ENCODE measurements at regions not wholly inside any gene's neighbourhood (a gene's known extent, or its start where the extent isn't known, plus 50 kb on each side); places are given as distances from the start of the nearest gene placed in this dataset.

GRCh38 chr15:89406218-89406939 lies 71.8 kb upstream of the POLG start:
- Mint-ChIP-seq H3K4me1 (peaks cover 34% of the 10 kb centered on the region), H3K4me3 (no peak overlapping the region; the same call in 2 of the 3 replicates), H3K27me3 (ENCODE audit: insufficient read depth, low read depth, poor library complexity) (peaks cover 100% of the 10 kb centered on the region), H3K27ac (no peak overlapping the region), H3K36me3 (ENCODE audit: low read depth) (no peaks in the 10 kb centered on the region; the same call in 2 of the 3 replicates), H3K9me3 (peaks cover 4% of the 10 kb centered on the region; the same call in 1 of the 3 replicates)
- ATAC-seq: no peak
- H3K4me3 ChIP-seq: peak overlapping the region; percentile 45
- no peak for TF ChIP-seq REST (IDR thresholded peaks at IDR 0.05; ENCODE audit: unreplicated experiment)
- TF ChIP-seq STAT1 (IDR thresholded peaks at IDR 0.05; ENCODE audit: unreplicated experiment): no peak
- no peak for TF ChIP-seq CREB1 (CRISPR knock-in tag; IDR thresholded peaks at IDR 0.05; ENCODE audit: low read depth)
- no peak for TF ChIP-seq JUNB (IDR thresholded peaks at IDR 0.05; ENCODE audit: unreplicated experiment)
- TF ChIP-seq ZNF331 (CRISPR knock-in tag; IDR thresholded peaks at IDR 0.05; ENCODE audit: low read depth): no peak
- peak; percentile 93 for TF ChIP-seq EZH2phosphoT487 (IDR thresholded peaks at IDR 0.05; ENCODE audit: unreplicated experiment)
- TF ChIP-seq, protein P1, sequence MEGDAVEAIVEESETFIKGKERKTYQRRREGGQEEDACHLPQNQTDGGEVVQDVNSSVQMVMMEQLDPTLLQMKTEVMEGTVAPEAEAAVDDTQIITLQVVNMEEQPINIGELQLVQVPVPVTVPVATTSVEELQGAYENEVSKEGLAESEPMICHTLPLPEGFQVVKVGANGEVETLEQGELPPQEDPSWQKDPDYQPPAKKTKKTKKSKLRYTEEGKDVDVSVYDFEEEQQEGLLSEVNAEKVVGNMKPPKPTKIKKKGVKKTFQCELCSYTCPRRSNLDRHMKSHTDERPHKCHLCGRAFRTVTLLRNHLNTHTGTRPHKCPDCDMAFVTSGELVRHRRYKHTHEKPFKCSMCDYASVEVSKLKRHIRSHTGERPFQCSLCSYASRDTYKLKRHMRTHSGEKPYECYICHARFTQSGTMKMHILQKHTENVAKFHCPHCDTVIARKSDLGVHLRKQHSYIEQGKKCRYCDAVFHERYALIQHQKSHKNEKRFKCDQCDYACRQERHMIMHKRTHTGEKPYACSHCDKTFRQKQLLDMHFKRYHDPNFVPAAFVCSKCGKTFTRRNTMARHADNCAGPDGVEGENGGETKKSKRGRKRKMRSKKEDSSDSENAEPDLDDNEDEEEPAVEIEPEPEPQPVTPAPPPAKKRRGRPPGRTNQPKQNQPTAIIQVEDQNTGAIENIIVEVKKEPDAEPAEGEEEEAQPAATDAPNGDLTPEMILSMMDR (conservative IDR thresholded peaks at IDR 0.05; ENCODE audit: low read depth in 2 of 2): no peak
- no peak for TF ChIP-seq NANOG (IDR thresholded peaks at IDR 0.05; ENCODE audit: borderline replicate concordance)
- peak; percentile 95 for TF ChIP-seq EZH2 (IDR thresholded peaks at IDR 0.05; ENCODE audit: low read depth, unreplicated experiment)
- H2AFZ ChIP-seq: no peak overlapping the region
- H3K4me2 ChIP-seq: peak overlapping the region; percentile 74
- H3F3A ChIP-seq (replicated peaks; ENCODE audit: low read depth): peaks cover 33% of the 10 kb centered on the region
- no peaks in the 10 kb centered on the region for H3K9me2 ChIP-seq (ENCODE audit: insufficient read depth)
- peaks cover 100% of the 10 kb centered on the region for H3K27me3 ChIP-seq (ENCODE audit: insufficient read depth)
- no peaks in the 10 kb centered on the region for H3K79me2 ChIP-seq (replicated peaks; ENCODE audit: insufficient read depth)
- H3K27ac ChIP-seq (ENCODE audit: low read depth): no peak overlapping the region
- no peak for DNase-seq (ENCODE audit: low spot score)
- H4K20me1 ChIP-seq (replicated peaks; ENCODE audit: insufficient read depth): peaks cover 55% of the 10 kb centered on the region
- peaks cover 30% of the 10 kb centered on the region for H3K4me1 ChIP-seq (ENCODE audit: insufficient read depth)
- H3K36me3 ChIP-seq (ENCODE audit: insufficient read depth): no peaks in the 10 kb centered on the region; the same call in 1 of the 2 replicates

- no peak overlapping the region for H2AFZ ChIP-seq
- H3K27me3 Mint-ChIP-seq (ENCODE audit: insufficient read depth, low read depth, poor library complexity): peaks cover 100% of the 10 kb centered on the region
- no peaks in the 10 kb centered on the region for H3K79me2 ChIP-seq (replicated peaks; ENCODE audit: insufficient read depth)
- peaks cover 62% of the 10 kb centered on the region for H4K20me1 ChIP-seq (replicated peaks; ENCODE audit: insufficient read depth)
- H3F3A ChIP-seq (replicated peaks; ENCODE audit: low read depth): peaks cover 42% of the 10 kb centered on the region
- peaks cover 100% of the 10 kb centered on the region for H3K27me3 ChIP-seq (ENCODE audit: insufficient read depth)
- DNase-seq (ENCODE audit: low spot score) (no peak), ATAC-seq (no peak)
- H3K4me1 Mint-ChIP-seq: peaks cover 31% of the 10 kb centered on the region
- no peak overlapping the region for H3K4me3 ChIP-seq
- H3K9me3 Mint-ChIP-seq: peaks cover 4% of the 10 kb centered on the region; the same call in 1 of the 3 replicates
- peaks cover 30% of the 10 kb centered on the region for H3K4me1 ChIP-seq (ENCODE audit: insufficient read depth)
- H3K4me3 Mint-ChIP-seq: no peak overlapping the region
- H3K36me3 ChIP-seq (ENCODE audit: insufficient read depth): no peaks in the 10 kb centered on the region; the same call in 1 of the 2 replicates
- no peaks in the 10 kb centered on the region; the same call in 2 of the 3 replicates for H3K36me3 Mint-ChIP-seq (ENCODE audit: low read depth)
- no peak overlapping the region for H3K27ac Mint-ChIP-seq
- no peaks in the 10 kb centered on the region for H3K9me2 ChIP-seq (ENCODE audit: insufficient read depth)
- no peak overlapping the region for H3K4me2 ChIP-seq
- TF ChIP-seq EZH2phosphoT487 (IDR thresholded peaks at IDR 0.05; ENCODE audit: unreplicated experiment) (peak; percentile 54), EZH2 (IDR thresholded peaks at IDR 0.05; ENCODE audit: low read depth, unreplicated experiment) (peak; percentile 83), ZNF331 (CRISPR knock-in tag; IDR thresholded peaks at IDR 0.05; ENCODE audit: low read depth) (no peak), STAT1 (IDR thresholded peaks at IDR 0.05; ENCODE audit: unreplicated experiment) (no peak)
- TF ChIP-seq, protein P1 (conservative IDR thresholded peaks at IDR 0.05; ENCODE audit: low read depth in 2 of 2): no peak
- H3K27ac ChIP-seq (ENCODE audit: low read depth): no peak overlapping the region
Observed at GRCh38 chr15:89405494-89405893, 70.9 kb upstream of the POLG start.
